HG02678 (cell line): ENCODE measurements at regions not wholly inside any gene's neighbourhood (a gene's known extent, or its start where the extent isn't known, plus 50 kb on each side); places are given as distances from the start of the nearest gene placed in this dataset.

Experiments used
- ATAC-seq: cut with Tn5 transposase; IDR thresholded peaks from one replicate; pipeline ENCODE4 v1.9.1; 2021; ENCODE audit warnings: mild to moderate bottlenecking, moderate library complexity; ENCODE audit not compliant: unreplicated experiment

DNA sequence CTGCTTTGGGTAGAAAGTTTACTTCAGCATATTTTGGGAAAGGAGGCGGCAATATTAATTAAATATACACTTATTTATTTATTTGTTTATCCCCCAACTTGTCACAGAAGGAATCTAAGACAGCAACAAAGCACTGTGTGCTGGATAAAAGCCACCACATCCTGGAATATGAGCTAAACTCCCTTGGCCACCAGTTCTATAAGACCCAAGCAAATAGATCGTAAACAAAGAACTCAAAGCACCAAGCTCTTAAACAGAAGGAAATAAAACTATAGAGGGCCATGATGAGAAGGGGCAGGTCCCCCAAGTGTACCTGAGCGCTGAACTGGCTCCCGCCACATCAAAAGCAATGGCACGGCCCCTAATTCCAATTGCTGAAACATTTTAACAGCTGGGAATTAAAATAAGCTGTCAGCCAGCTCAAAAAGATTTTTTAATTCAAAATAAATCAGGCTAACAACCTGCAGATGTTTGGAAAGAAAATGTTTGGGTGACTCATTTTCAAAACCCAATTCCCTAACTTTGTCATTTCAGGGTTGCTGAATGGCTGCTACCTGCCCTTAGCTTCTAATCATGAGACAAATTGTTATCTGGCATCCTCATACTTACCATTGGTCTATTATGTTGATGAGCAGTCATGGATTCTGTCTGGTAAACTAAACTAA is 127.1 kb downstream of the SLC30A10 start:
- ATAC-seq = no peak

GRCh38 chr1:219798283-219799030 is 129.9 kb downstream of the SLC30A10 start:
- no peak for ATAC-seq

DNA sequence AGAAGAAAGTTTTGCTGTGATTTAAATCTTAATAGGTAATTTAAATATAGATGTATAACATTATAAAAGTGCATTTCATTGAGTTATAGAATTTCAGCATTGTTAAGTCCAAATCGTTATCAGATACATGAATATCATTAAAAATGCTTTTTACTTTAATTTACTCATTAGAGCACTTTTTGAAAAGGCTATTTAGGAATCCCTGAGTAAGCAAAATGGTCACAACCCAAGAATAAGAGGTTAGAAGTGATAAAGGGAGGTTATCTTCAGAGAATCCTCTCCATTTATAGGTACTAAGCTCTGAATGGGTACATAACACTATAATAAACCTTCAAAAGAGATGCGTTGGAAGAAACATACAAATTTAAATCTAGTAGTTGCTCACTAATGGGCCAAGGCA is 130.7 kb downstream of the SLC30A10 start:
- no peak for ATAC-seq

GRCh38 chr1:219797009-219797408 is 131.3 kb downstream of the SLC30A10 start:
- ATAC-seq = no peak

GRCh38 chr1:219795363-219795917 is 132.9 kb downstream of the SLC30A10 start:
- ATAC-seq = no peak

GRCh38 chr1:219794085-219794743 is 134.1 kb downstream of the SLC30A10 start:
- ATAC-seq = no peak

DNA sequence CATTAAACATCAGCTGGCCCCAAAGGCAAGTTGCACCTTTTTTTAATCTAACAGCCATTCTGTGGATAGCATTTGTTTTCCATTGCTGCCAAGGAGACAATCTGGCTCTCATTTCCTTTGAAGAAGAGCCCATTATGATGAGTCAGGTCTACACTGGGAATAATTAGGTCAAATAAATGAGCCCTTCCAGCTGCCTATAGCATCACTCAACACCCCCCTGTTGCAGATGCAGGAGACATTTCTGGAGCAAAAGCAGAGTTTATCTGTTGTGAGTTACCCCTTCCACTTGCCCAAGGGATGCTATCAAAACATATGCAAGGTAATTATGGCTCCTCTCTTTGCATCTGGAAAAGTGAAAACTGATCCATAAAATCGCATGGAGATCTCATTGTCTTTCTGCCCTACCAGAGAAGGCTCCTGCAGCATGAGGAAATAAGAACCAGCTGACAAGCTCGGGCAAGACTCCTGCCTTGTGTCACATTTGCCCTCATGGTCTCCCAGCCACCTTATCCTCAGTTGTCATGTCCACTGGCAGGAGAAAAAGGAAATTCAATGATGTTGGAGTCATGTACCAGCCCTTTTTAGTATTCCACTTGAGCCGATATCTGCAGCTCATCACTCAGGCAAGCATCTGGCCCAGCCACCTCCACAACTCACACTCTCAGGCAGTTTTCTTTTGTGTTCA is 135.9 kb downstream of the SLC30A10 start:
- no peak for ATAC-seq

- no peak for ATAC-seq
Observed at GRCh38 chr1:219791766-219792165, 136.6 kb downstream of the SLC30A10 start.

GRCh38 chr1:219790834-219791615 is 137.3 kb downstream of the SLC30A10 start:
- ATAC-seq = no peak

DNA sequence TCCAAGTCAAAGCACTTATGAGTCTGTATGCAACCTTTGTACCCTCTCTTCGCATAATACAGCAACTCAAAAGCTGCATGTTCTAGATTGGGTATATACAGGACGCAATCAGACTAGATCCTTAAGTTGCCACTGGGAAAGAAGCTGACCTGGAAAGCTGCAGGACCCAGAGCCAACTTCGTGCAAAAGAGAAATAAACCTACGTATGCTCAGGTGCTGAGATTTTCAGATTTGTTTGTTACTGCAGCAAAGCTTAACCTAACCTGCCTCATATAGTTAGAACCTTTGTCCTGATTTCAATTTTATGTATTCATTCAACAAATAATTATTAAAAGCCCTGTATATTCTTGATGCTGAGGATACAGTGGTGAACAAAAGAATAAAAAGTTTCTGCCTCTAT is 139.7 kb downstream of the SLC30A10 start:
- no peak for ATAC-seq

GRCh38 chr1:219788091-219788490 is 140.3 kb downstream of the SLC30A10 start:
- ATAC-seq = no peak

GRCh38 chr1:219784660-219785381 is 143.5 kb downstream of the SLC30A10 start:
- no peak for ATAC-seq

DNA sequence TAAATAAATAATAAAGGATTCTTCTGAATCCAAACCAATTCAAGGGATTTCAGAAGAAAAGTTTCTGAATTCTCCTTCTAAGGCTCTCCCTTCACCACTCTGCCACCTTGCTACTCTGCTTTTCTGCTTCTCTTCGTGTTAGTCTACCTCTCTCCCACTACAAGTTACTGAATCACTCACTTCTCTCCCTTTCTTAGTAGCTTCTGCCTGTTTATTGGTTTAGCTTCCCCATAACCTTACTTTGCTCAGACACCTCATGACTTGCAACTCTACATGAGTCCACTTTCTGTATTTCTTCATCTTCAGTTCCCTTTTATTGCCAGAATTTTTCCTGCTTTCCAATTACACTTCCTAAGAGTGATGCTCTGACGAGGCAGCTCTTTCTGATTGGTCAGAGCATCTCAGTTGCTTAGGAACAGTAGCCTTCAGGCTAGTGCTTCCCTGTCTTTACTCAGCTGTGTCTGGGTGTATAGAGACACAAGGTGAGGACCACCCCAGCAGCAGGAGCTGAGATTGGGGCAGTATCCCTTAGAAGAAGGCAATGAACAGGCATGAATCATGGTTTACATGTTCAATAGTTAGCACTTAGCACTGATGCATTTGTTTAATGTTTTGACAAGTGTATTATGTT is 144.6 kb downstream of the SLC30A10 start:
- ATAC-seq = no peak

DNA sequence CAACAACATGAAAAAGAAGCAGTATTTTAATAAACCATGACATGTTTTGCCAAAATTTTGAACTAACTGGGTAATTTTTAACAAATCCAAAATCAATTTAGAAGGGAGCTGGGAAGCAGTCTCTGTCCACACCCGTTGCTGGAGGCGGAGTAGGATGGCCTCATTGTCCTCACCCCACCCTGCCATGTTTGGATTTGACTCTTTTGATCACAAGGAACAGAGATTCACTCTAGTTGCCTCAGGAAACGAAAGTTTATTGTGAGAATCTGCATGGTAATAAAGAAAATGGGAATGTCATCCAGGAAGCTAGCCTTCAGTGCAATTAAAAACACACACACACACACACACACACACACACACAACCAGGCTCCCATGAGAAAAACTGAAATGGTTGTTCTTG is 145.4 kb downstream of the SLC30A10 start:
- no peak for ATAC-seq

DNA sequence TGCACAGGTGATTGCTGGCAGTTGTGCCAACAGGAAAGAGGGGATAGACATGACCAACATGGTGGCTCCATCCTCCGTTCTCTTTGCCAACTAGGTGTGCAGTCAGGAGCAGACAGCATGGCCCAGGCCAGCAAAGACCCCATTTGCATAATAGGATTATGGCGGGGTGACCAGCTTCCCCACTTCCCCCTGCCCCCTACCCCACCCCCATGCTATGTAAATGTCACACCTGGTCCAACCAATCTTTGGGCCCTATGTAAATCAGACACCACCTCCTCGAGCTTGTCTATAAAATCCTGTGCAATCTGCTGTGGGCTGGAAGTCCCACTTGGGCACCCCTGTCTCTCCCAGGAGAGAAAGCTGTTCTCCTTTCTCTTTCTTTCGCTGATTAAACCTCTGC is 146.0 kb downstream of the SLC30A10 start:
- ATAC-seq = no peak

- ATAC-seq = no peak
Observed at GRCh38 chr1:219781491-219781890, 146.9 kb downstream of the SLC30A10 start.

- ATAC-seq = no peak
Observed at GRCh38 chr1:219778793-219779369, 149.5 kb downstream of the SLC30A10 start.

DNA sequence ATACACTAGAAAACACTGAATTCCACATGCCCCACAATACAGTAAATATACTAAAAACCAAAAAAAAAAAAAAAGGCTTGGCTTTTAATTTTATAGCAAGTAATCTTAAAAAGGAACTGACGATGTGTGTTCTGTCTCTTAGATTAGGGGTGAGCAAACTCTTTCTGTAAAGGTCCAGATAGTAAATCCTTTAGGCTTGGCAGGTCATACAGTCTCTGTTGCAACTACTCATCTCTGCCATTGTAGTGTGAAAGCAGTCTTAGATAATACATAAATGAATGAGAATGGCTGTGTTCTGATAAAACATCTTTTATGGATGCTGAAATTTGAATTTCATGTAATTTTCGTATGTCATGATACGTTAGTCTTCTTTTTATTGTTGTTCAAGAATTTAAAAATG is 150.2 kb downstream of the SLC30A10 start:
- no peak for ATAC-seq

GRCh38 chr1:219774386-219774785 is 154.0 kb downstream of the SLC30A10 start:
- no peak for ATAC-seq
